ENCODE measurements at regions not wholly inside any gene's neighbourhood (a gene's known extent, or its start where the extent isn't known, plus 50 kb on each side); places are given as distances from the start of the nearest gene placed in this dataset.
"Not testable (repeated sequence)": the region's sequence is repeated elsewhere in the genome, so short reads cannot be mapped to it uniquely, and the experiment has no call there.

- no peak for DNase-seq
Observed at GRCh38 chr2:147603447-147603846, 241.4 kb upstream of the ACVR2A start.

GRCh38 chr2:147600646-147601045 is 244.2 kb upstream of the ACVR2A start:
- DNase-seq = no peak

GRCh38 chr2:147600223-147600622 is 244.6 kb upstream of the ACVR2A start:
- no peak for DNase-seq

- no peak for DNase-seq
Observed at GRCh38 chr2:147595200-147595599, 249.6 kb upstream of the ACVR2A start.

- no peak for DNase-seq
Observed at GRCh38 chr2:147594038-147594437, 250.8 kb upstream of the ACVR2A start.

- DNase-seq = not testable (repeated sequence)
Observed at GRCh38 chr2:147592784-147593183, 252.0 kb upstream of the ACVR2A start.

- DNase-seq = no peak
Observed at GRCh38 chr2:147589127-147589526, 255.7 kb upstream of the ACVR2A start.

- DNase-seq = no peak
Observed at GRCh38 chr2:147588191-147588590, 256.6 kb upstream of the ACVR2A start.

- DNase-seq = no peak
Observed at GRCh38 chr2:147578529-147578928, 266.3 kb upstream of the ACVR2A start.

- DNase-seq = no peak
Observed at GRCh38 chr2:147577998-147578380, 266.8 kb upstream of the ACVR2A start.

- no peak for DNase-seq
Observed at GRCh38 chr2:147577323-147577997, 267.4 kb upstream of the ACVR2A start.

- DNase-seq = no peak
Observed at GRCh38 chr2:147575106-147575505, 269.7 kb upstream of the ACVR2A start.

GRCh38 chr2:147572622-147573021 is 272.2 kb upstream of the ACVR2A start:
- no peak for DNase-seq

- DNase-seq = no peak
Observed at GRCh38 chr2:147569426-147569825, 275.4 kb upstream of the ACVR2A start.

- no peak for DNase-seq
Observed at GRCh38 chr2:147568109-147568508, 276.7 kb upstream of the ACVR2A start.

GRCh38 chr2:147567136-147567535 is 277.7 kb upstream of the ACVR2A start:
- no peak for DNase-seq

GRCh38 chr2:147560810-147561535 is 283.9 kb upstream of the ACVR2A start:
- no peak for DNase-seq

- DNase-seq = no peak
Observed at GRCh38 chr2:147559070-147559725, 285.6 kb upstream of the ACVR2A start.

GRCh38 chr2:147558620-147559019 is 286.2 kb upstream of the ACVR2A start:
- DNase-seq = no peak

- DNase-seq = no peak
Observed at GRCh38 chr2:147554521-147555107, 290.2 kb upstream of the ACVR2A start.

- no peak for DNase-seq
Observed at GRCh38 chr2:147553775-147554271, 291.0 kb upstream of the ACVR2A start.

- DNase-seq = no peak
Observed at GRCh38 chr2:147550995-147551731, 293.7 kb upstream of the ACVR2A start.

GRCh38 chr2:147549054-147549453 is 295.8 kb upstream of the ACVR2A start:
- DNase-seq = no peak
